ENCODE measurements at regions not wholly inside any gene's neighbourhood (a gene's known extent, or its start where the extent isn't known, plus 50 kb on each side); places are given as distances from the start of the nearest gene placed in this dataset.

DNA sequence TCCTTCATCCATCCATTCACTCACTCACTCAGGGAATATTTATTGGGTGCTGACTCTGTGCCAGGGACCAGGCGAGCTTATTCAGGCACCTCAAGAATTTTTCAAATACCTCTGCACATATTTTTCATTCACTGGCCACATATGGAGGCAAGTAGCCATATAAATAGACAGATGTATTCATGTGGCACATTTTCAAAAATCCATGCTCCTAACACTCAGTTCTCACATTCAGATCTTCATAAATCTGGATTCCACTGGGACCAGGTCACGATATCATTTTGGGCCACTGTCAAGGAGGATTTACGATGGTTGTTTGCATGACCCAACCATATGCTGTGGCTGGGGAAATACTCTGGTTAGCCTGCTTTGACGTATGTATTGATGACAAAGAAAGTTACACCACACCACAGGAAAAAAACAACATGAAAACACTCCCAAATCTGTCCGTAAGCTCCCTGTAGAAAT is 241.8 kb upstream of the LRTM1 start:
- no peak for TF ChIP-seq CTCF (IDR thresholded peaks at IDR 0.05; ENCODE audit: low read length)
- TF ChIP-seq EZH2phosphoT487 (IDR thresholded peaks at IDR 0.05; ENCODE audit: low read length): no peak
- TF ChIP-seq EZH2 (optimal IDR thresholded peaks at IDR 0.05; ENCODE audit: low read depth, low read length): no peak
